ENCODE measurements at regions not wholly inside any gene's neighbourhood (a gene's known extent, or its start where the extent isn't known, plus 50 kb on each side); places are given as distances from the start of the nearest gene placed in this dataset.

- TF ChIP-seq CTCF (IDR thresholded peaks at IDR 0.05; ENCODE audit: low read depth, low read length) (no peak), POLR2A (IDR thresholded peaks at IDR 0.05; ENCODE audit: extremely low read depth, insufficient read length) (no peak)
Observed at GRCh38 chr18:44620812-44621211, 59.9 kb upstream of the SETBP1 start.
